ENCODE measurements at regions not wholly inside any gene's neighbourhood (a gene's known extent, or its start where the extent isn't known, plus 50 kb on each side); places are given as distances from the start of the nearest gene placed in this dataset.

- H3K4me3 ChIP-seq (ENCODE audit: low read length) = no peak overlapping the region
- no peak for DNase-seq (ENCODE audit: low read depth)
- TF ChIP-seq CTCF (conservative IDR thresholded peaks at IDR 0.05; ENCODE audit: low read depth, low read length) = no peak
Measured at GRCh38 chr6:23696992-23697391, 429.0 kb upstream of the NRSN1 start.

GRCh38 chr6:23704479-23705052 lies 421.4 kb upstream of the NRSN1 start:
- H3K4me3 ChIP-seq (ENCODE audit: low read length) = no peak overlapping the region
- no peak for TF ChIP-seq CTCF (conservative IDR thresholded peaks at IDR 0.05; ENCODE audit: low read depth, low read length)
- no peak for DNase-seq (ENCODE audit: low read depth)

GRCh38 chr6:23705697-23706096 lies 420.3 kb upstream of the NRSN1 start:
- no peak overlapping the region for H3K4me3 ChIP-seq (ENCODE audit: low read length)
- TF ChIP-seq CTCF (conservative IDR thresholded peaks at IDR 0.05; ENCODE audit: low read depth, low read length) = no peak
- no peak for DNase-seq (ENCODE audit: low read depth)

GRCh38 chr6:23712756-23713155 lies 413.3 kb upstream of the NRSN1 start:
- TF ChIP-seq CTCF (conservative IDR thresholded peaks at IDR 0.05; ENCODE audit: low read depth, low read length) = no peak
- no peak for DNase-seq (ENCODE audit: low read depth)
- no peak overlapping the region for H3K4me3 ChIP-seq (ENCODE audit: low read length)

- no peak overlapping the region for H3K4me3 ChIP-seq (ENCODE audit: low read length)
- no peak for TF ChIP-seq CTCF (conservative IDR thresholded peaks at IDR 0.05; ENCODE audit: low read depth, low read length)
- no peak for DNase-seq (ENCODE audit: low read depth)
Measured at GRCh38 chr6:23713211-23713610, 412.8 kb upstream of the NRSN1 start.

DNA sequence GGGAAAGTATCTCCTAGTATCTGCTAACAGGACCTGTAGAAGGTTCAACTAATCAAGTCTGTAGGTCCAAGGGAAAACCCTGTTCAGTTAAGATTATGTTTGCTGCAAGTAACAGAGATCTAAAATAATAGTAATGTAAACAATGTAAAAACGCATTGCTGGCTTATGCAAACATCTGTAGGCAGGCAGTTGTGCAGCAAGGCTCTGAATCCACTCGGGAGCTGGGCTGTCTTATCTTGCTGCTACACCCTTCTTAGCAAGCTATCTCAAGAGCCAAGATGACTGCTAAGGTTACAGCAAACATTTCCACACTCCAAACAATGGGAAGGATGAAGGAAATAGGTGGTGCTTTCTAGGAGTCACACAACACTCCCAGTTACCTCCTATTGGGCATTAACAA lies 397.3 kb upstream of the NRSN1 start:
- no peak for DNase-seq (ENCODE audit: low read depth)
- no peak for TF ChIP-seq CTCF (conservative IDR thresholded peaks at IDR 0.05; ENCODE audit: low read depth, low read length)
- no peak overlapping the region for H3K4me3 ChIP-seq (ENCODE audit: low read length)

DNA sequence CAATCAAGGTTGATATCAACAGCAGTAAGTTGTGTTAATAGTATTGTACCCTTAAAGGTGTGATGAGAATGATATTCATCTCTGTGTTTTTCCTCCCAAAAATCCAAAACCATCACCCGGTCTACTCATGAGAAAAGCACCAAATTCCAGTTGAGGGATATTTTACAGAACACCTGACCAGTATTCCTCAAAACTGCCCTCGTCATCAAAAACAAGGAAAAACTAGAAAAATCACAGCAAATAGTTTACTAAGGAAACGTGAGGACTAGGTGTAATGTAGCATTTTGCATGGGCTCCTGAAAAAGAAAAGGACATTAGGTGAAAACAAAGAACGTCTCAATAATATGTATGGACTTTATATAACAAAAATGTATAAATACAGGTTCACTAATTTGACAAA lies 394.4 kb upstream of the NRSN1 start:
- no peak for TF ChIP-seq CTCF (conservative IDR thresholded peaks at IDR 0.05; ENCODE audit: low read depth, low read length)
- H3K4me3 ChIP-seq (ENCODE audit: low read length) = no peak overlapping the region
- no peak for DNase-seq (ENCODE audit: low read depth)
